DND-41 (cell line): ENCODE measurements at regions not wholly inside any gene's neighbourhood (a gene's known extent, or its start where the extent isn't known, plus 50 kb on each side); places are given as distances from the start of the nearest gene placed in this dataset.

Source experiments
- CTCF ChIP-seq: IDR thresholded peaks from 2 replicates; pipeline ENCODE4 v1.5.1; 2012; ENCODE audit warnings: borderline replicate concordance, low read length, moderate library complexity, mild to moderate bottlenecking; ENCODE audit not compliant: poor library complexity, severe bottlenecking; ENCODE audit errors: extremely low read depth
- EZH2 ChIP-seq: IDR thresholded peaks from 3 replicates; pipeline ENCODE4 v1.6.1; 2012; ENCODE audit warnings: borderline replicate concordance, low read depth, mild to moderate bottlenecking, moderate library complexity, low read length, inconsistent platforms; ENCODE audit not compliant: severe bottlenecking

- TF ChIP-seq CTCF (no peak), EZH2 (no peak)
Observed at GRCh38 chr16:5571446-5571845, 473.9 kb upstream of the EEF2KMT start.
